ENCODE measurements at regions not wholly inside any gene's neighbourhood (a gene's known extent, or its start where the extent isn't known, plus 50 kb on each side); places are given as distances from the start of the nearest gene placed in this dataset.

GRCh38 chr4:14023896-14024295, 396.4 kb upstream of the BOD1L1 start:
- DNase-seq (ENCODE audit: low spot score) (no peak), FAIRE-seq (no peak)

- DNase-seq (ENCODE audit: low spot score), result no peak
- no peak for FAIRE-seq
These were observed 397.6 kb upstream of the BOD1L1 start for GRCh38 chr4:14025111-14025510.

- DNase-seq (ENCODE audit: low spot score) (no peak), FAIRE-seq (no peak)
These were observed 398.4 kb upstream of the BOD1L1 start for GRCh38 chr4:14025891-14026290.

- FAIRE-seq, result no peak
- DNase-seq (ENCODE audit: low spot score), result no peak
These were observed 401.3 kb upstream of the BOD1L1 start for GRCh38 chr4:14028862-14029261.

- FAIRE-seq (no peak), DNase-seq (ENCODE audit: low spot score) (no peak)
These were observed 407.6 kb upstream of the BOD1L1 start for GRCh38 chr4:14035076-14035475.

GRCh38 chr4:14043203-14043602, 415.7 kb upstream of the BOD1L1 start:
- DNase-seq (ENCODE audit: low spot score) (no peak), FAIRE-seq (no peak)

GRCh38 chr4:14046642-14047041, 419.1 kb upstream of the BOD1L1 start:
- DNase-seq (ENCODE audit: low spot score) (no peak), FAIRE-seq (no peak)

GRCh38 chr4:14047840-14048239, 420.3 kb upstream of the BOD1L1 start:
- FAIRE-seq (no peak), DNase-seq (ENCODE audit: low spot score) (no peak)

GRCh38 chr4:14049946-14050345, 422.4 kb upstream of the BOD1L1 start:
- FAIRE-seq (no peak), DNase-seq (ENCODE audit: low spot score) (no peak)

- DNase-seq (ENCODE audit: low spot score), result no peak
- FAIRE-seq, result no peak
These were observed 425.8 kb upstream of the BOD1L1 start for GRCh38 chr4:14053291-14053690.

GRCh38 chr4:14054391-14054790, 426.9 kb upstream of the BOD1L1 start:
- no peak for DNase-seq (ENCODE audit: low spot score)
- no peak for FAIRE-seq

GRCh38 chr4:14059006-14059405, 431.5 kb upstream of the BOD1L1 start:
- FAIRE-seq (no peak), DNase-seq (ENCODE audit: low spot score) (no peak)

GRCh38 chr4:14064984-14065383, 437.5 kb upstream of the BOD1L1 start:
- no peak for FAIRE-seq
- DNase-seq (ENCODE audit: low spot score), result no peak

- DNase-seq (ENCODE audit: low spot score) (no peak), FAIRE-seq (no peak)
These were observed 437.9 kb upstream of the BOD1L1 start for GRCh38 chr4:14065406-14065805.

- no peak for DNase-seq (ENCODE audit: low spot score)
- FAIRE-seq, result no peak
These were observed 439.5 kb upstream of the BOD1L1 start for GRCh38 chr4:14066979-14067378.

GRCh38 chr4:14069886-14070285, 442.4 kb upstream of the BOD1L1 start:
- no peak for DNase-seq (ENCODE audit: low spot score)
- FAIRE-seq, result no peak

GRCh38 chr4:14070289-14070880, 442.9 kb upstream of the BOD1L1 start:
- no peak for FAIRE-seq

GRCh38 chr4:14072506-14072905, 445.0 kb upstream of the BOD1L1 start:
- DNase-seq (ENCODE audit: low spot score), result no peak
- FAIRE-seq, result no peak

More at GRCh38 chr4:14070289-14070880, 442.9 kb upstream of the BOD1L1 start:
- DNase-seq (ENCODE audit: low spot score), result no peak

- DNase-seq (ENCODE audit: low spot score) (no peak), FAIRE-seq (no peak)
These were observed 449.3 kb upstream of the BOD1L1 start for GRCh38 chr4:14076776-14077175.

- no peak for DNase-seq (ENCODE audit: low spot score)
- FAIRE-seq, result no peak
These were observed 450.8 kb upstream of the BOD1L1 start for GRCh38 chr4:14078326-14078725.

GRCh38 chr4:14079601-14080000, 452.1 kb upstream of the BOD1L1 start:
- FAIRE-seq (no peak), DNase-seq (ENCODE audit: low spot score) (no peak)

GRCh38 chr4:14083150-14083549, 455.6 kb upstream of the BOD1L1 start:
- no peak for FAIRE-seq
- no peak for DNase-seq (ENCODE audit: low spot score)

GRCh38 chr4:14084598-14084997, 457.1 kb upstream of the BOD1L1 start:
- FAIRE-seq (no peak), DNase-seq (ENCODE audit: low spot score) (no peak)

GRCh38 chr4:14087459-14087858, 459.9 kb upstream of the BOD1L1 start:
- DNase-seq (ENCODE audit: low spot score) (no peak), FAIRE-seq (no peak)
